ENCODE measurements at regions not wholly inside any gene's neighbourhood (a gene's known extent, or its start where the extent isn't known, plus 50 kb on each side); places are given as distances from the start of the nearest gene placed in this dataset.

DNA sequence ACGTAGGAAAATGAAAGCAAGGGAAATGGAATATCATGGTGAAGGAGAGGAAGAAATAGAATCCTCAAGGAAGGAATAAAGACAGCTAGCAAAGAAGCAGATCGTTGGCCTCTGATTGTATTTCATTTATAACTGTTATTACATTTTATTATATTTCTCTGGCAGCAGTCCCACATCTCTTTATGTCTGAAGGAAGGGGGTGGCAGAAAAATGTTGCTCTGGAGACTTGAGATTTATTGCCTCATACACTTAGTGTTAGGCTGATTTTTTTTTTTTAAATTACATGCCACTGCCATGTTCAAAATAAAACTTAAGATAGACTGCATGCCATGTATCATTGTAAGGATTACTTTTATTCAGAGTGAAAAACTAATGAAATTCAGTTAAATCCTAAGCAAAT, 971.7 kb upstream of the CHORDC1 start:
- H3K4me3 ChIP-seq = no peak overlapping the region

GRCh38 chr11:91188484-91188883, 965.6 kb upstream of the CHORDC1 start:
- Histone ChIP-seq H3K36me3 (no peaks in the 10 kb centered on the region), H3K4me1 (no peaks in the 10 kb centered on the region), H3K4me3 (no peak overlapping the region), H3K9me3 (no peaks in the 10 kb centered on the region), H3K27ac (no peak overlapping the region), H3K27me3 (no peaks in the 10 kb centered on the region)
- WGBS (ENCODE audit: insufficient coverage, low coverage, low lambda C conversion rate, missing lambda C conversion rate) = 66% methylated on average over 6 of the region's 6 CpGs
- ATAC-seq (no peak), DNase-seq (no peak)
- TF ChIP-seq, protein P1, sequence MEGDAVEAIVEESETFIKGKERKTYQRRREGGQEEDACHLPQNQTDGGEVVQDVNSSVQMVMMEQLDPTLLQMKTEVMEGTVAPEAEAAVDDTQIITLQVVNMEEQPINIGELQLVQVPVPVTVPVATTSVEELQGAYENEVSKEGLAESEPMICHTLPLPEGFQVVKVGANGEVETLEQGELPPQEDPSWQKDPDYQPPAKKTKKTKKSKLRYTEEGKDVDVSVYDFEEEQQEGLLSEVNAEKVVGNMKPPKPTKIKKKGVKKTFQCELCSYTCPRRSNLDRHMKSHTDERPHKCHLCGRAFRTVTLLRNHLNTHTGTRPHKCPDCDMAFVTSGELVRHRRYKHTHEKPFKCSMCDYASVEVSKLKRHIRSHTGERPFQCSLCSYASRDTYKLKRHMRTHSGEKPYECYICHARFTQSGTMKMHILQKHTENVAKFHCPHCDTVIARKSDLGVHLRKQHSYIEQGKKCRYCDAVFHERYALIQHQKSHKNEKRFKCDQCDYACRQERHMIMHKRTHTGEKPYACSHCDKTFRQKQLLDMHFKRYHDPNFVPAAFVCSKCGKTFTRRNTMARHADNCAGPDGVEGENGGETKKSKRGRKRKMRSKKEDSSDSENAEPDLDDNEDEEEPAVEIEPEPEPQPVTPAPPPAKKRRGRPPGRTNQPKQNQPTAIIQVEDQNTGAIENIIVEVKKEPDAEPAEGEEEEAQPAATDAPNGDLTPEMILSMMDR (IDR thresholded peaks at IDR 0.05) = no peak
- no peak for TF ChIP-seq POLR2A (IDR thresholded peaks at IDR 0.05)
- intact Hi-C loops (cut with DNase I) = no loop called here

More for the DNA sequence above, 971.7 kb upstream of the CHORDC1 start:
- TF ChIP-seq, protein P1 (IDR thresholded peaks at IDR 0.05) = no peak
- no peak for TF ChIP-seq POLR2A (IDR thresholded peaks at IDR 0.05)
- Histone ChIP-seq H3K36me3 (no peaks in the 10 kb centered on the region), H3K9me3 (no peaks in the 10 kb centered on the region), H3K27ac (no peak overlapping the region), H3K27me3 (no peaks in the 10 kb centered on the region), H3K4me1 (no peaks in the 10 kb centered on the region)
- DNase-seq = no peak
- ATAC-seq = no peak
- WGBS (ENCODE audit: insufficient coverage, low coverage, low lambda C conversion rate, missing lambda C conversion rate) = 39% methylated on average over 2 of the region's 2 CpGs
- intact Hi-C loops (cut with DNase I) = no loop called here

DNA sequence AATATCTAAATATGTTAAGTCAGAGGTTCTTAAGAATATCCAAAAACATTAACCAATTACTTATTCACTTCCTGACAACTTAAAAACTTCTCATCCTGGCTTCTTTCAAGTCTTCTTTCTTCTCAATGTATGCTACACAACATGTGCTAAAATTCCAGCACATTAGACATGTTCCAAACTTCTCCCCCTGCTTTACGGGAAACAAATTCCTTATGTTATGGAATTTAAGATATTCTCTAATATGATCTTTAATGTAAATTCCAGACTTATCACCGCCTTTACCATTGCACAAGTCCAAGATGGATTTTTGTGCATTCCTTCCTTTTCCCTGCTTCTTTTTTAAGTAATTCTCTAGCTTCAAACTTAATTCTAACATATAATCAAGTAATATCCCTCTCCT, 964.5 kb upstream of the CHORDC1 start:
- Histone ChIP-seq H3K4me1 (no peaks in the 10 kb centered on the region), H3K9me3 (no peaks in the 10 kb centered on the region), H3K36me3 (no peaks in the 10 kb centered on the region), H3K27ac (no peak overlapping the region), H3K27me3 (no peaks in the 10 kb centered on the region), H3K4me3 (no peak overlapping the region)
- no peak for DNase-seq
- no peak for ATAC-seq
- intact Hi-C loops (cut with DNase I) = no loop called here
- WGBS (ENCODE audit: insufficient coverage, low coverage, low lambda C conversion rate, missing lambda C conversion rate) = 67% methylated on average over 2 of the region's 2 CpGs
- no peak for TF ChIP-seq POLR2A (IDR thresholded peaks at IDR 0.05)
- TF ChIP-seq, protein P1 (IDR thresholded peaks at IDR 0.05) = no peak

GRCh38 chr11:91178366-91178765, 955.5 kb upstream of the CHORDC1 start:
- no peak for ATAC-seq
- DNase-seq = no peak
- no peak overlapping the region for H3K27ac ChIP-seq
- H3K9me3 ChIP-seq = no peaks in the 10 kb centered on the region
- no peaks in the 10 kb centered on the region for H3K36me3 ChIP-seq
- no peak for TF ChIP-seq POLR2A (IDR thresholded peaks at IDR 0.05)
- TF ChIP-seq, protein P1 (IDR thresholded peaks at IDR 0.05) = no peak
- WGBS (ENCODE audit: insufficient coverage, low coverage, low lambda C conversion rate, missing lambda C conversion rate) = 29% methylated on average over 1 of the region's 1 CpG
- H3K4me1 ChIP-seq = no peaks in the 10 kb centered on the region
- H3K27me3 ChIP-seq = no peaks in the 10 kb centered on the region
- H3K4me3 ChIP-seq = no peak overlapping the region
- intact Hi-C loops (cut with DNase I) = no loop called here

DNA sequence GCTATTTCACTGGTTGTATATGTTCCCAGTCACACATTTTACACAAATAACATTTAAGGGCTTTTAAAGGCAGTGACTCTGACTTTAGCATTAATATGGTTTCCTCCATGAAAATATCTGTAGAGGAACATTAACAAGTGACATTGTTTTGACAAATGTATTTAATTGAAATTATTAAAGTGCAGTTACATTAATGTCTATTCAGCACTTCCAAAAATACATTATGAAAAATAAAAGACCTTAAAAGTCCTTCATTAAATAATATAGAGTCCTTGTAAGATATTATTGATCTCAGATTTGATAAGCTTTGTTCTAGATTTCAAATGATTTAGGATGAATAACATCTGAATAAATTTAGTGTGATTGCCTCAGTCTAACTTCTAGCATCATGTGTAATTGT, 951.9 kb upstream of the CHORDC1 start:
- DNase-seq (no peak), ATAC-seq (no peak)
- H3K27ac ChIP-seq = no peak overlapping the region
- H3K4me1 ChIP-seq = no peaks in the 10 kb centered on the region
- TF ChIP-seq, protein P1 (IDR thresholded peaks at IDR 0.05) = no peak
- no peak for TF ChIP-seq POLR2A (IDR thresholded peaks at IDR 0.05)
- no peaks in the 10 kb centered on the region for H3K27me3 ChIP-seq
- no peaks in the 10 kb centered on the region for H3K9me3 ChIP-seq
- H3K4me3 ChIP-seq = no peak overlapping the region
- no peaks in the 10 kb centered on the region for H3K36me3 ChIP-seq
- intact Hi-C loops (cut with DNase I) = no loop called here
